ENCODE measurements at regions not wholly inside any gene's neighbourhood (a gene's known extent, or its start where the extent isn't known, plus 50 kb on each side); places are given as distances from the start of the nearest gene placed in this dataset.

DNA sequence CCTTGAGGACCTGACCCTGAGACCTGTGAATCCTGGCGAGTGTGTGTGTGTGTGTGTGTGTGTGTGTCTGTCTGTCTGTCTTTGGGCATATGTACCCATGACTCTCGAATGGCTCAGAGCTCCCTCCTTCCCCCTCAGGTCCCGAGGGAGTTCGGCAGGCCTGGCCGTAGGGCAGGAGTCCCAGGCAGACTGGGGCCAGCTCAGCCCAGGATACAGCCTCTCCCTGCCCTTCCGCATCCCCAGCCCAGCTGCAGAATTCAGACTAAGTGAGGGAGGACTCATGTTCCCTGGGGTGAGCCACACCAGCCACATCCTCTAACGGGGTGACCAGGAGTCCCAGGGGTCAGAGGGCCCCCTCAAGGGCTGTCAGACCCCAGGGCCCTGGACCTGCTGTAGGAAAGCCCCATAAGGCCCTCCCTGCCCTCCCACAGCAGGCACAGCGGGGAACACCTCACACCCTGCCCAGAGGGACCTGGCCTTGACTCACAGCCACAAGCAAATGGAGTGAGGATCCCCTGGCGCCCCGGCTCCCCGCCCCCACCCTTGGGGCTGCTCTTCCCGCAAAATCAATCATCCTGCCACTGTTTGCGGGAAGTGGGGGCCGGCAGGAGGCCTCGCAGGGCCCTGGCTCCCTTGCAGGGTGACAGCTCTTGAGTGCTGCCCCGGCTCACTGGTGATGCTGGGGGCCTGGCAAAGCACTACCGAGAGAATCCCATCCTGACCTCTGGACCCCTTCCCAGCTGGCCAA, 101.7 kb upstream of the CASZ1 start:
- no peak for DNase-seq (ENCODE audit: low read depth)

DNA sequence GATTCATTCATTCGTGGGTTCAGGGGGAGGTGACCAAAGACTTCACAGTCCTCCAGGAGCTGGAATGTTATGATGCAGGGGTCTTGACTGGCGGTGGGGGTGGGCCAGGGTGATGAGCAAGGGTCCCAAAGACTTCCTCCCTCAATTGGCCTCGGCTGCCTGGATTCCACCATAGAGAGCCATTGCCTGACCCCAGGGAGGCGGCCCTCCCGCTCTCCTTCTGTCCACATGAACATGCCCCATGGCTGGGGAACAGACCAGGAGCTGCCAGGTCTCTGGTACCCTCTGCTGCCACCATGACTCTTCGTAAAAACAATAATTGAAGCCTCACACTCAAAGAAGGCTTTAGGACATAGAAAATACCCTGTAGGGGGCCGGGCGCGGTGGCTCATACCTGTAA, 102.5 kb upstream of the CASZ1 start:
- DNase-seq (ENCODE audit: low read depth) = no peak

DNA sequence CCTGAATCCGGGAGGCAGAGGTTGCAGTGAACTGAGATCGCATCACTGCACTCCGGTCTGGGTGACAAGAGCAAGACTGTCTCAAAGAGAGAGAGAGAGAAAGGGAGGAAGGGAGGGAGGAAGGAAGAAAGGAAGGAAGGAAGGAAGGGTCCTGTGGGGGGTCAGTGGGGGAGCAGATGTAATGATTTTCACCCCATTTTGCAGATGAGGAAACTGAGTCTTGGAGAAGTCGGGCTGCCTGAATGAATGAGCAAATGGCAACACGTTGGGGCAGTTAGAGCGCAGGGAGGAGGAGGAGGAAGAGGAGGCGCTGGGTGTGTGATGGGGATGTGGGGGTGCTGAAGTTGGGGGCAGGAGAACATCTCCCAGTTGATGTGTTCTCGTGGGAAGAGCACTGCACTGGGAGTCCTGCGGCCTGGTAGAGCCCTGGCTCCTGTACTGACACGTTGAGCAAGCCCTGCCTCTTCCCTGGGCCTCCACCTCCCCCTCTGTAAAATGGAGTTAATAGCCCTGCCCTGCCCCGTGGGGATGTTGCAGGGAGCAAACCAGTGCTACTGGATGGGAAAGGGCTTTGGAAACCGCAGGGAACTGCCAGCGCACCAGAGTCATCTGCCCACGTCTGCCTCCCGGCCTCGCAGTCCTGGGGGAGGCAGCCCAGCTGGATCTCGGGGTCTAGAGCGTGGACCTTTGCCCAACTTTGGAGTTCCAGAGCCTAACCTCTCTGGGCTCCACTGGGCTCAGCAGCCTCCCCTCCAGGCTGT, 103.2 kb upstream of the CASZ1 start:
- DNase-seq (ENCODE audit: low read depth) = no peak

DNA sequence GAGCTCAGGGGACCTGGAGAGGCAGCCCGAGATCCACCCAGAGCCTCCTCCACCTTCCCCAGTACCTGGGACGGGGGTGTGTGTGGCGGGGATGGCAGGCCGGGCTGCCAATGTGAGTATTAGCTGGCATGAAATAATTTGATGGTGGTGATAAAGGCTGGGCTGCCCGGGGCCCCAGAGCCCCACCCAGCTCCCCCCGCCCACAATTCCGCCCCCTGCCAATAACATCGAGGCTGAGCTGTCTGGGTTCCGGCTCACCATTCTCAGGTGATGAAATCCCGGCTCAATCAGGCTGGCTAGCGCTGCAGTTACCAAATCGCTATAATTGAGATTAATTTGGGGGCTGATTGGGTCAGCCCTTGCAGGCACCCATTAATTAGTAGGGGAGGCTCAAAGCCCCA, 103.8 kb upstream of the CASZ1 start:
- DNase-seq (ENCODE audit: low read depth) = no peak

DNA sequence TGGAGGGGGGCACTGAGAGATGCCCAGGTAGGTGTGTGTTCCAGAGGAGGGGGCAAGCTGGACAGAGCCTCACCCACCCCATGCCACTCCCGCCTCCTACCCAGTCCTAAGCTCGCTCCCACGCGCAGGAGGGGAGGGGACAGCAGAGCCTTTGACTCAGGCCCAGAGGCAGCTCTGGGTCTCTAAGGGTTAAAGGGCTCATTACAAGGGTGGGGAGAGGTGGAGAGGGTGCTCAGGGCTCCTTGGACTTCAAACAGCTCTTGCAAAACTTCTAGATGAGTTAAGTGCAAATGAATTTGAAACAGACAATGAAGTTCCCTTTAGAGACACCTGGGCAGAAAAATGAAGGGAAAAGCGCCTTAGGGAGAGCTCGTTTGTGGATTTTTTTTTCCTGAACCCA, 104.2 kb upstream of the CASZ1 start:
- no peak for DNase-seq (ENCODE audit: low read depth)

DNA sequence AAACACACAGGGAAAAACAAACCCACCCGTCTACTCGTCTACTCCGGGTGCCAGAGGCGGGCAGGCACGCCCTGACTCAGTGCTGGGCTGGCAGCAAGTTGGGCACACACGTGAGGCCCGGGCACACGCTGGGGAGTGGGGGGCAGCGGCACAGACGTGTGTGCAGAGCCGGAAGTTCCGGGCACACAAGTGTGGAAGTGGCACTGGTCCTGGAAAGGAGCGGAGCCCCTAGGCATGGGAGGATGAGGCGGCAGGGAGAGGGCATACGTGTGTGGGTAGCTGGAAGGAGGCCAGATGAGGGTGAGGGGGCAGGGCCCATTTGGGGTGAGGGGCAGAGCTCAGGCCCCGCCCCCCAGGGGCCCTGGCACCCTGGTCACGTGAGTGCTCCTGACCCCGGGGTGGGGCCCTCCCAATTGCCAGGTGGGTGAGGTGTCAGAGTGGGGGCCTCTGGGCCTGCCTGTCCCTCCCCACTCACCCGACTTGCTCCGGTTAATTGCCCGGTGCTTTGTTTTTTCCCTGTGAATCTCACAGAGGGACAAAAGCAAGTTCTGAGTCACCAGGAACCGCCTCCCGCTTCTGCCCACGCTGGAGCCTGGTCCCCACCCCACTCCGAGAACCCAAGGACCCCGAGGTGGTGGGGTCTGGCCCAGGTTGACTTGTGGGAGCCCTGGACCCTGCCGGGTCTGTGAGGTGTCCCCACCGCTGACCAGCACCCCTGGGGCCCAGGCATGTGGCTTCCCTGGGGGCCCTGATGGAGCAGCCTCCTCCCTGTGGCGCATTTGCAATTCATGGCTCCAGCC, 104.8 kb upstream of the CASZ1 start:
- DNase-seq (ENCODE audit: low read depth) = no peak

DNA sequence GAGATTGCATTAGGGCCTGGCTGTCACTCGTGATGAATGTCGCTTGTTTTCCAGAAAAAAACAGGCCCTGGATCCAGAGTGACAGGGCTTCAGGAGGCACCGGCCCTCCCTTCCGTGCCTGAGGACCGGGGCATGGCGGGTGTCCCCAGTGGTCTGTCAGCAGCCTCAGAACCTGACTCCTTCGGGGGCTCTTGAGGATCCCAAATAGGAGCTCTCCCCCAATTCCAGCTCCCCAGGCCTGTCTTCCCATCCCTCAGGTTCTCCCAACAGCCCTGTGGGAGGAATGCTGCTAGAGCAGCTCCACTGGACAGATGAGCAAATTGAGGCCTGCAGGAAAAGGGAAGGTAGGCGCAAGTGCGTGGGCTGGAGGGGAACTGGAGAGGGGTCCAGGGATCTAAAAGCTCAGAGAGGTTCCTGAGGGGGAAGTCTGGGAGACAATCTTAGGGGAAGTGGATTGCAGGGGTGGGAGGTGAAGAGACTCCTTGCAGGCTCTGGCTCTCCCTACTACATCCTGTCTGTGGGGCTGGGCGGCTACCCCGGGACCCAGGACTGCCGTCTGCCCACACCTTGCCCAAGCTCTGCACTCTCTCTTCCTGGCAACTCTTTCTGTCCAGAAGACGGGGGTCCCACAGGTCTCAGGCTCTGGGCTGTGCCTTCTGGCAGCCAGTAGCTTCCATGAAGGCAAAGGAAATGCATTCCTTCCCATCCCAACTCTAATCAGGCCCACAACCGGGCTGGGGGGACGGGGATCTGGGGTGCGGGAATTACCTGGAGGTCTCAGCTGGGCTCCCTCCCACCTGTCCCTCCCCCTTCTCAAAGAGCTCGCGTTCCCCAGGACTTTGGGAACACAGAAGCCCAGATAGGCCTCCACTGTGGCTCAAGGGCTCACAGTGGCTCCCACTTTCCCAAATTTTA, 105.7 kb upstream of the CASZ1 start:
- no peak for DNase-seq (ENCODE audit: low read depth)

DNA sequence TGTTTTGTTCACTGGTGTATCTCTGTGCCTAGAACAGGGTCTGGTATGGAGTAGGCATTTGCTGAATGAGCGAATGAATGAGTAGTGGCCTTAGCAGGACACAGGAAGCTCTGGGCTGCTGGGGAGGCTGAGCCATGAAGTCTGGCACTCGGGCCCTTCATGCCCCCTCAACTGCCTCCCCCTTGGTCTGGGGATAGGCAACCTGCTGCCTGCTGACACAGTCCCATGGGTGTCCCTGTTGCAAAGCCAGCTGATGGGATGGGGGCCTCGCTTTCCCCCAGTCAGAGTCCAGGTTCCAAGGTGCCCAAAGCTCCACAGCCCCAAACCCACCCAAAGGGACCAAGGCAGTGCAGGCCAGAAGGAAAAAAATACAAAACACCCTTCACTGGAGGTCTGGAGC, 107.0 kb upstream of the CASZ1 start:
- DNase-seq (ENCODE audit: low read depth) = no peak

DNA sequence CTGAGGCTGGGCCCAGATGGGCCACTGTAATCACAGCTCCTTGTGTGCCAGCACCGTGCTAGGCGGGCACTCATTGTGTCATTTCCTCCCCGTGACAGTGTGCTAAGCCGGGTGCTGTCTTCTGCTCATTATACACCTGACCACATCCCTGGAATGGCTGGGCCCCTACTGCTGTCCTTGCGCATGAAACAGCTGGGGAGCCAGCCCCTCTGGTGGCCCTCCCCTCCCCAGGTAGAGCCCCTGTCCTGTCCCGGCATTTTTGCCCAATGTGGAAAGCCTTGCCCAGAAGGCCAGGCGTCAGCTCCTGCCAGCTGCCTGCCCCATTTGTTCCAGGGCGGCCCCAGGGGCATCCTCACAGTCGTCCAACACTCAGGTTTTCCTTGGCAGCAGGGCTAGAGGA, 107.4 kb upstream of the CASZ1 start:
- no peak for DNase-seq (ENCODE audit: low read depth)

DNA sequence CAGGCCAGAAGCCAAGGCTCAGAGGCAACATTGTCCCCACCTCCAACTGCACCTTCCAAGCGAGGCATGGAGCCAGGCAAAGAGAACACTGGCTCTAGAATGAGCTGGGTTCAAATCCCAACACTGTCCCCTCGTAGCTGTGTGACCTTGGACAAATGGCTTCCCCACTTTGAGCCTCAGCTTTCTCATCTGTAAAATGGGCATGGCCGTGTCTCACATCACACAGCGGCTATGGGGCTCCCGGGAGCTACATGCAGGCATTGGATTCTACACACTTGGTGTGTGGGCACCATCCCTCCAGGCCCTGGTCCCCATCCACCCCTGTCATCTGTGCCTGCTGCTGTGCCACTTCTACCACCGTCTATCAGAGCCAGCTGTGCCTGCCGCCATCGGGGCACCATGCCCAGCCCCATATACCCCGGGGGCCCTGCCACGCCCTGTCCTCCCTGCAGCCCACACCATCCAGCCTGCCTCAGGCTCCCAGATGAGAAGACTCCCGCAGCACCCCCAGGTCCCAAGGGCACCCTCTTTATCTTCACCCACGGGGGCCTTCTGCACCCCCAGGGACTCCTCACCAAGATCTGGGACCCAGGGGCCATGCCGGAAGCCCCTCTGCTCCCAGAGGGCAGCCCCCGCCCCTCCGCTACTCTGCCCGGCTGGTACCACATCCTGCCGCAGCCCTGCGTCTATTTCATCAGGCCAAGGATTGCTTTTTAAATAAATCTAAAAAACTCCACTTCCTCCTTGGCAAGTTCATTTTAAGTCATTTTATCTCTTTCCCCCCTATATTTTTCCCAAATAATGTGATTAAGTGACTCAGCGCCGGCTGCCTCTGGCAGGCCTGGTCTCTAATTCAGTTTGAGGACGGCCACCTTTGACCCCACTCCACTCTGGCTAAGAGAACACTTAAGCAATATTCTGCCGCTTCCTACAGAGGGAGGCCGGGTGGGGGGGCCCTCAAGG, 107.8 kb upstream of the TARDBP start:
- no peak for DNase-seq (ENCODE audit: low read depth)

DNA sequence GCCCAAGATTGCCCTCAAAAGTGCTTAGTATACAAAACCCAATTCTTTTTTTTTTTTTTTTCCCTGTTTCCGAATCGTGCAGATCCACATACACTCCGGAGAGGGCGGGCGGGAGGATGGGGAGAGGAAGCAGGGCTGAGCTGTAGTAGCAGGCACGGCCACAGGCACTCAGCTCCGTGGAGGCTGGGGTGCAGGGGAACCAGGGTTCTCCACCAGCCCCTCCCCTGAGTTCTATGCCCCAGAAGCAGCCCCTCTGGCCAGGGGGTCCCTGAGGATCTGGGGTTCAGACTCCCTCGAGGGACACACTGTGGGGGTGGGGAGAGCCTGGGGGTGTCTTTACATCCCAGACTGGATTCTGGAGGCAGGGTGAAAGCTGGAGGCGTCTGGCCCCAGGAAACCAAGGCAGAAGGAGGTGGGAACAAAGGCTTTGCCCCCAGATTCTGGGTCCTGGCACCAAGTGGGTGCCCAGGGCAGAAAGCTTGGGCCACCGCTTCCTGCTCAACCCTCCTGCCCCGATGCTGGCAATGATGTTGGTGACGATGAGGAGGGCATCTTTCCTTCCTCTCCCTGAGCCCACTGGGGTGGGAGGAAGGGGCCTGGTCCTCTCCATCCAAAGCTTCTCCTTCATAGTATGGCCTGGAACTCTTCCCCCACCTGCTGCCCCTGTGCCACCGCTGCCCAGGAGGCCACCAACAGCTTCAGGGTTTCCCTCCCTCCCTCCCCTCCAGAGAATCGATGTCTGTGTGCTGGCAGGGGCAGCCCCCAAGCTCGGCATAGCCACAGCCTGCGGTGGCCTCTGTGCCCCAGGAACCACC, 106.4 kb upstream of the TARDBP start:
- no peak for DNase-seq (ENCODE audit: low read depth)

DNA sequence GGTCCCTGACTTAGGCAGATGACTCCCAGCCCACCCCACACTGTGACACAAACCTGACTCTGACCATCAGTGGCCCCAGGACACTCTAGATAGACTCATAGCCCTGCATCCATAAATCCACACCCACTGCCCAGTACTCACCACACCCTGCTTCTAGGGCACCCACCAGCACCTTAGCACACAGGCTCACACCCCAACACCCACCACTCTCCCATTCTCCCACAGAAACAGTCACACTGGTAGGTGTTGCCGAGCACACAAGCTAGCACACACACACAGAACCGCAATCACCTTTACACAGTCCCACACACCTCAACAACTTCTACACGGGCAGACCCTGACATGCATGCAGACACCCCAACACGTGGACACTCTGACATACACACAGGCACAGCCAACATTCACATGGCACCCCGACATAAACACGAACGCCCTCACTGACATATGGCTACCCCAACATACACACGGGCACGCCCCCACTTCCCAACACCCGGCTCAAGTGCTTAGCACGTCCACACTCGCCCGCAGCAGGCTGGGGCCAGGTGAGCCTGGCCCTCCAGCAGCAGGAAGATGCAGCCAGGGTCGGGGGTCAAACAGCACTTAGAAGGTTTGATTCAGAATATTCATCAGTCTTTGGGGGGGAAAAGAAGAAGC, 105.5 kb upstream of the TARDBP start:
- DNase-seq (ENCODE audit: low read depth) = no peak

DNA sequence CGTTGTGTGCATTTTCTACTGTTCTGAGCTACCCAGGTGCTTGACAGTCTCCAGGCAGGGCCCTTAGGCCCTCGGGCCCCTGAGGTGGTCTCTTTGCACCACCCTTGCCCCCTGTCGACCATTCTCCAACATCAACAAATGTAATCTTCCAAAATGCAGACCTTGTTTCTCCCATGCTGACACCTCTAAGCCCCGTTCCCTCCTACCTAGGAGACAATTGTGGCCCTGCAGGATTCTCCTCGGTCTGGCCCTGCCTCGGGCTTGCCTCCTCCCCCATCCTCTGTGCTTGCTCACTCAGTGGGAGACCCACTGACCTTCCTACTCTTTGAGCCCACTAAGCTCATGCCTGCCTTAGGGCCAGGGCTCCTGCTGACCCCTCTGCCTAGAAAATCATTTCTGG, 104.2 kb upstream of the TARDBP start:
- no peak for DNase-seq (ENCODE audit: low read depth)

DNA sequence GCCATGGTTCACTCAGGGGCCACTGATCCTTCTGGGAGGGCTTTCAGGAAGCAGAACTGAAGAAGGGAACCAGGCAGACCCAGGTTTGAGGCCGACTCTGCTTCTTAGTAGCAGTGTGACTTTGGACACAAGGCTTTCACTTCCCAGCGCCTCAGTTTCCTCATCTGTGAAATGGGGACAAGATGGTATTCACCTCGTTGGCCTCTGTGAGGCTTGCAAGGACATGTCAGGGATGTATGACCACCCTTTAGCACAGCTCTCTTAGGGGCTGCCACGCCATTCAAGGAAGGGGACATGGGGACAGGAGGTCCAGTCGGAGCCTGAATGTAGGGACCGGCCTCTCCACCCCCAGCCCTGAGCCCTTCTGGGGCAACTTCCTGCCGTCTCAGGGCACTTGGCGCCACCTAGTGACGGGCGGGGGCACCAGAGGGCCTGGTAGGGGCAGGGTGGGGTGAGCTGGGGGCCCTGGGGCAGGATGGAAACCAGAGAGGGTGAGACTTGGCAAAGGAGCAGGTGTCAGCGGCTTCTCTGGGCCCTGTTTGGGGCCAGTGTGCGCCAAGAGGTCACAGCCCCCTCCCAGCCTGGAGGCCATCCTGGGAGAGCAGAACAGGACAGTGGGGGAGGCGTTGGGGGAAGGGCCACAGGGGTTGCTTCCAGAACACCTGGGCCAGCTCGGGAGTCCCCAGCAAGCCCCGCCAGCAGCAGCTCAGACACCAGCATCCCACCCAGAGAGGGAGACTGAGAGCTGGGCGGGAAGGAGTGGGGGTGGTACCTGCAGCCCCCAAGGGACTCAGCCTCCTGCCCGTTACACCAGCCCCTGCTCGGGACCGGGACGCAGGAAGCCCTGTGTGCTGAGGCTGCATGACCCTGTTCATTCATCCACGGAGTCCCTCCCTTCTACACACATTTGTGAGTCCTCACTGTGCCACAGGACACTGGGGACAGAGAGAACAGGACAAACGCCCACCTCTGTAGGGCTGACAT, 102.5 kb upstream of the TARDBP start:
- peak; percentile 57 for DNase-seq (ENCODE audit: low read depth)

DNA sequence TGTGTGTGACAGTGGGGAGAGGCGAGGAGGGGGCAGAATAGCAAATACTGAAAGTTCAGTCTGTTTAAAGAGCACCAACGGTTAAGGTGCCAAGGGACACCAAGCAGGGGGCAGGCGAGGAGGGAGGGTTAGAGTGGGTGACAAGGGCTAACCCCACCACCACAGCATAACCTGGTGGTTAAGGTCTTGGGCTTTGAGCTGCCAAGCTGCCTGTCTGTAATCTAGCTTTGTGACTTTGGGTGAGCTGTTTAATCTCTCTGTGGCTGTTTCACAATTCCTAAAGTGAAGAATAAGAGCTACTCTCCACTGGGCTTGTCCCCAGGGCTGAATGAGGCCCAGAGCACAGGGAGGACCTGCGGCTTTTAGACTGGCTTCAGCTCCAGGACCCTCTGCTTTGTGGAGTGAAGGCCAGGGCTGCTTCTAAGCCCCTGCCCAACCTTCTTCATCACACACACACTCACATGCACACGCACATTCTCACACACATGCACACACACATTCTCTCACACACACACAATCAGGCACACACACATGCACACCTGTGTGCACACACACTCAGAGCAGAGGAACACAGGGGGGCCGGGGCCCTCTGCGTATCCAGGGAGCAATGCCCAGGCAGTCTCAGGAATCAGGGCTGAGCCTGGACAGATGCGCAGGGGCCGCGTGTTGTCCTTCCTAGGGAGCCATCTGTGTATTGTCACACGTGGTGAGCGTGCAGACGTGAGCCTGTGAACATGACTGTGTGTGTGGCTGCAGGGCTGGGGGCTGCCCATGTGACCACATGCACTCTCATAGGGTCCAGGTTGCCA, 101.6 kb upstream of the TARDBP start:
- DNase-seq (ENCODE audit: low read depth) = no peak

DNA sequence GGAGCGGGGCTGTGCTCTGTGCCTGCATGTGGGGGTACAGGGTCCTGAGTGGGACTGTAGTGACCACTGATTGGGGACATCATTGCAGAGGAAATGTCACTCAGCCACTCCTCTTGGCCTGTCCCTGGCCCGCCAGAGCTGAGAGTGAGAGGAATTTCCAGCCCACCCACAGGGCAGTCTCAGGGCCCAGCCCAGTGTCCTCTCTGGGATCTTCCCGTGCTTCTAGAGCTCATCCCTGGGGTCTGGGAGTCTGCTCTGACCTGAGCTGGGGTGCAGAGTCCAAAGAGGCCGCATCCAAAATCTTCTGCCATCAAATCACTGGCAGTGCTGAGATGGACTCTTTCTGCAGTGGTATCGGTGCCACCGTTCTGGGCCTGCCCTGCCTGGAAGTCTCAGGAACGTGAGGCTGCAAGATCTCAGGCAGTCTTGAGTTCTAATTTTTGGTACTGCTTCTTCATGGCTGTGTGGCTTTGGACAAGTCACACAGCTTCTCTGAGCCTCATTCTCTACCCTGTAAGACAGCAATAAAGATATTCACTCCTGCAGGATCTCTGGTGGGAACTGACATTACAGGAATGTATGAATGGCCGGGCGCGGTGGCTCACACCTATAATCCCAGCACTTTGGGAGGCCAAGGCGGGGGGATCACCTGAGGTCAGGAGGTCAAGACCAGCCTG, 100.8 kb upstream of the TARDBP start:
- DNase-seq (ENCODE audit: low read depth) = no peak

DNA sequence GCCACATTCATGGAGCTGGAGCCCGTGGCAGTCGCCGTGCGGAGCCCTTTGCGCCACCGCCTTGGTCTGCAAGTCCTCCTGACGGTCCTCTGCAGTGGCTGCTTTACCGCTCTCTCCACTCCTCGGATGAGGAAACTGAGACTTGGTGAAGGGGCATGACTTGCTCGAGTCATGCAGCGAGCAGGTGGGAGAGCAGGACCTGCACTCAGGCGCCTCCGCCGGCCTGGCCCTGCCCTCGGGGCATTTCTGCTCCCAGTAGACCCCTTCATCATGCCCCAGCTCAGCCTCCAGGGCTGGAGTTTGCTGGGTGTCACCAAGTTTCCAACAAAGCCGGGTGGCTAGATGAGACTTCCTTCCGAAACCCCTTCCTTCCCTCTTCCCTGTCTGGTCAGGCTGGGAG, 100.0 kb upstream of the TARDBP start:
- no peak for DNase-seq (ENCODE audit: low read depth)

All from stimulated activated CD4-positive, alpha-beta T cell treated with anti-CD3 and anti-CD28 coated beads, Interleukin-2, amount 100 ng/mL, for 4 hours (primary cell).